HUDEP-2 (cell line): ENCODE measurements at regions not wholly inside any gene's neighbourhood (a gene's known extent, or its start where the extent isn't known, plus 50 kb on each side); places are given as distances from the start of the nearest gene placed in this dataset.
"Not testable (repeated sequence)": the region's sequence is repeated elsewhere in the genome, so short reads cannot be mapped to it uniquely, and the experiment has no call there.

Source experiments
- DNase-seq, 76 experiments: peaks; one replicate each; lab custom pipeline; 2025; ENCODE audit not compliant: unreplicated experiment in 76 of 76; lab: John Stamatoyannopoulos, UW

DNA sequence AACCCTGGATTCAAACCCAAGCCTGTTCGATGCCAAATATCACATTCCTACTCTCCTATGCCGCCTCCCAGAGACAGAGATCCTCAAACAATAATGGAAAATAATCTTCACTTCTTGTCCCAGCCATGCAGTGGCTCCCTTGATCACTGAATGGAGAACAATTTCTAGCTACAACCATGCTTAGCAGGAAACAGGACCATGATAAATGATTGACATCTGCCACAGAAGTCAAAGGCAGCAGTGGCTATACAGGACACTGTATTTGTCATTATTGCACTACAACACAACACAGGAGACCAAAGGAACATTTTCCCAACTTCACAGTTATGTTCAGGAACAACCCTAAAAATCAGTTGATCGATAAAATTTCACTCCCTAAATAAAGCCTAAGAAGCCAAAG, 243.3 kb upstream of the SLC7A11 start:
- DNase-seq: no peak

DNA sequence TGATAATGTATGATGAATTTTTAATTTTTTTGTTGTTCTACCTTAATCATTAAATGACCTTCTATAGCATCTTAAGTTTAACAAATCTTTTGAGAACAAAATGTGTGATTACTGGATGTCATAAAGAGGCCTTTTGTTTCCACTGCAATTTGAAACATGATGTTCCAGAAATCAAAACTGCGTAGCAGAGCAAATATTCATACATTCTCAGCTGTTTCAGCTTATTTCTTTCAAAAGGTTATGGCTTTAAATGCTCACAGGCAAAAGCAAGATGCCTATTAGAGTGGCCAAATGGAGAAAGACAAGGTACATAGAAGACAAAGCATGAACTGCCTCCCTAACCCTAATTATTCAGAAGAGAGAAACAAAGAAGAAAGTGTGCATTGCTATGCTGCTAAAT, 233.0 kb upstream of the SLC7A11 start:
- no peak for DNase-seq

DNA sequence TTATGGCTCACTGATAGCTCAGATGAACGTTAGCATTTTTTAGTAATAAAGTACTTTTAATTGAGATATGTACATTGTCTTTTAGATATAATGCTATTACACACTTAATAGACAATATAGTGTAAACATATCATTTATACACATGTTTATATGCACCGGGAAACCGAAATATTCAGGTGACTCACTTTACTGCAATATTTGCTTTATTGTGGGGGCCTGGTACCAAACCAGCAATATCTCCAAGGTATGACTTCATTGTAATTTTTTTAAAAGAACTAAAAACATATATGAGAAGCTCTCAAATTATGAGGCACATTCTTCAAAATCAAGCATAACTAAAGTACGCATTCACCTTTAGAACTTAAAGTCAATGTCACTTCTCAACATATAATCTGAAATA, 231.2 kb upstream of the SLC7A11 start:
- no peak for DNase-seq

DNA sequence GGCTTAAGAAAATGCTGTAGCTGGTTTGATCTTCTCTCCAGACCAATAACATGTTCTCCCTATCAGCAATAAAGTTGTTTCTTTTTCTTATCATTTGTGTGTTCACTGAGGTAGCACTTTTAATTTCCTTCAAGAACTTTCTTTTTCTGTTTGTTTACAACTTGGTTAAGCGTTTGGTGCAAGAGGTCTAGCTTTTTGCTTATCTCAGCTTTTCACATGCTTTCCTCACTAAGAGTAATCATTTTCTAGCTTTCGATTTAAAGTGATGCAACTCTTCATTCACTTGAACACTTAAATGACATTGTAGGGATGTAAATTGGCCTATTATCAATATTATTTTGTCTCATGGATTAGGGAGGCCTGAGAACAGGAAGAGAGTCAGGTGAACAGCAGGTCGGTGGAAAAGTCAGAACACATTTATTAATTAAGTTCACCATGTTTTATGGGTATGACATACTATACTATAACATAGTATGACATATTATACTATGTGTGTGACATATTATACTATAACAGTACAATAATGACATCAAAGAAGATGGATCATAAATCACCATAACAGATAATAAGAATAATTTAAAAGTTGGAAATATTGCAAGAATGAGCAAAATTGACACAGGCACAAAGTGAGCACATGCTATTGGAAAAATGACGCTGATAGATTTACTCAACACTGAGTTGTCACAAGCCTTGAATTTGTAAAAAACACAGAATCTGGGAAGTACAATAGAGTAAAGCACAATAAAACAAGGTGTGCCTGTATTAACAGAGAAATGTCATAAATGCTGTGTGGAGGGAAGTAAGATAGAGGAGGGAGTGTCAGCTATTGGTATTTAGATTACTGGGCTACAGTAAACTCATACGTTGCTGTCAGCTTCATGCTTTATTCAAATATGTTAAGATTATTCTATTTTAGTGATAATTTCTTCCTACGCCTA, 218.6 kb upstream of the SLC7A11 start:
- no peak for DNase-seq

DNA sequence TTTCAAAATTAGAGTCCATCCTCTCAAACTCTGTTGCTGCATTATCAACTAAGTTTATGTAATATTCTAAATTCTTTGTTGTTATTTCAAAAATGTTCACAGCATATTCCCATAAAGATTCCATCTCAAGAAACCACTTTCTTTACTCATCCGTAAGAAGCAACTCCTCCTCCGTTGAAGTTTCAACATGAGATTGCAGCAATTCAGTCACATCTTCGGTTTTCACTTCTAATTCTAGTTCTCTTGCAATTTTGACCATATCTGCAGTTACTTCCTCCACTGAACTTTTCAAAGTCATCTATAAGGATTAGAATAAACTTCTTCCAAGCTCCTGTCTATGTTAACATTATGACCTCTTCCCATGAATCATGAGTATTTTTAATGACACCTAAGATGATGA, 216.6 kb upstream of the SLC7A11 start:
- DNase-seq: no peak

DNA sequence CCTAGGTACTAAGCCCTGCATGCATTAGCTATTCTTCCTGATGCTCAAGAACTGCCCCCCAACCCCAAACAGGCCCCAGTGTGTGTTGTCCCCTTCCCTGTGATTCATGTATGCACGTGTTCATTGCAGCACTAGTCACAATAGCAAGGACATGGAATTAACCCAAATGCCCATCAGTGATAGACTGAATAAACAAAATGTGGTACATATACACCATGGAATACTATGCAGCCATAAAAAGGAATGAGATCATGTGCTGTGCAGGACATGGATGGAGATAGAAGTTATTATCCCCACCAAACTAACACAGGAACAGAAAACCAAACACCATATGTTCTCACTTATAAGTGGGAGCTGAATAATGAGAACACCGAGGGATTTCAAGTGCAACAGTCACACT, 214.2 kb upstream of the SLC7A11 start:
- not testable (repeated sequence) for DNase-seq

DNA sequence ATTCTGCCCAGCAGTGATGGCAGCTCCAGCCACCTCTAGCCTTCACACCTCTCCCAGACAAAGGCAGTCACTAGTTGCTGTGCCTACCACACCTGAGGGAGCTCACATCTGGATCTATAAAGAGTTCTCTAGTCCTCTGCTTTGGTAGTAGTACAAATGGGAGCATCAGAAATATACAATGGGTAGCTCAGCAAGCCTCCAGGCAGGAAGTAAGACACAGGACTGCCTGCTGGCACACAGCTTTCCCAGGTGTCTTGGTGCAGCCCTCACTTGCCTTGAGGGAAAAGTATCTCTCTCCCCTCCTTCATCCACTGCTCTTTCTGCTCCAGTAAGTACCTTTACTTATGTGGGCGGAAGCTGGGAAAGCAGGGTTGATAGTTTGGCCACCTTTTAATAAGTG, 212.9 kb upstream of the SLC7A11 start:
- no peak for DNase-seq

DNA sequence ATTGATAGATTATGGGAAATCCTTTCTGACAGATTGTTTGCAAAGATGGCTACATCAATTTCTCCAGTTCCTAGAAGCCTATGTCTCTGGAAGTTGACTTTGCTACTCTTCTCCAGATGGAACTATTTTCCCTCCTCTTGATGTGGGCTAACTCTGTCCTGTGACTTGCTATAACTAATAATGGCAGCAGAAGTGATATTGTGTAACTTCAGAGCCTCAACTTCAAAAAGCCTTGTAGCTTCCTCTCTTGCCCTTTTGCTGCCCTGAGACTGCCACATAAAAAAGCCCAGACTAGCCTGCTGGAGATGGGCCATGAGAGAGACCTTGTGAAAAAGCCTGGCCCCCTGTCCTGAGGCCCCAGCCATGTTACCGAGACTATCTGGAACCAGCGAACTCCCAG, 210.7 kb upstream of the SLC7A11 start:
- DNase-seq: no peak

DNA sequence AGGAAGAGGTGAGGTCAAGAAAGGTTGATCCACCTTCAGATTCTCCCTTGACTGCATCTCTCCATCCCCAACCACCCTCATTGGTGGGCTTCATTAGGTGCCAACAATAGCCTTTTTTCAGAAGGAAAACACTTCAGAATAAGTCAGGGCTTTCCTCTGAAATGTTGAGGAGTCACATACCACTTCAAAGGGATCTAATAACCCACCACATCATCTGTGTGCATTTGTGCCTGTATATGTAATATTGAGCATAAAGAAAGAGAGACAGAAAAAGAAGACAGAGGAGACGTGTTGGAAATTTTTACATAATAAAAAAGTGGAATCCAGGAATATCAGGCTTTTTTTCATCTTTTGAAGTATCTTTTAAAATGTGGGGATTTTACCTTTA, 209.1 kb upstream of the SLC7A11 start:
- no peak for DNase-seq

DNA sequence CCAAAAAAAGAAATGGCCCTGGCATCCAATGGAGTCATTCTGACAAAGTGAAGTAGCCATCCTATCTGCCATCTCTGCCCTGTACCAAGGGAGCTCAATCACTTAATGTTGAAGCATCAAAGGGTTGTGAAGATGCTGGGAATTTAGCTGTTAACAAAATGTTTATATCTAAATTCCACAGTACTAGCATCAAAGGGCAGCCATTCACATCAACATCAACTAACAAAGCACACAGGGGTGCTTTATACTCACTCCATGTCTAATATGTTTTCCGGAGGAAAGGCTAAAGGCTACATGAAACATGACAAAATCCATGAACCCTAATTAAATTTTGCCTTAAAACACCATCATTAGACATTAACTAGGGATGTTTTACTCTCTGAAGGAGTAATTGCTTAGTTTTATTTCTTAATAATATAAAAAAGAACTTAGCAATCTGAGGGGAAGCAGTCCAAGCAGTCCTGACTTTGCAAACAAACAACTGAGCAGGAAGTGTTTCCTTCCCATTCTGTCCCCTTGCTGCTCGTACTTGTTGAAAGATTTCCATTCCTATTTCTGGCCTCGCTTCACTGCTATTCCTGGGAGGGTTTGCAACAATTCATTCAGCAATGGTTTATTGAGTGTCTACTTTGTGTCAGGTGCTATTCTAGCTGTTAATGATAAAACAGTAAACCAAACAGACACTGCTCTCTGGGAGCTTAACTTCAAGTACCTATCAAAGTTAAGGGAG, 208.6 kb upstream of the SLC7A11 start:
- DNase-seq: no peak

DNA sequence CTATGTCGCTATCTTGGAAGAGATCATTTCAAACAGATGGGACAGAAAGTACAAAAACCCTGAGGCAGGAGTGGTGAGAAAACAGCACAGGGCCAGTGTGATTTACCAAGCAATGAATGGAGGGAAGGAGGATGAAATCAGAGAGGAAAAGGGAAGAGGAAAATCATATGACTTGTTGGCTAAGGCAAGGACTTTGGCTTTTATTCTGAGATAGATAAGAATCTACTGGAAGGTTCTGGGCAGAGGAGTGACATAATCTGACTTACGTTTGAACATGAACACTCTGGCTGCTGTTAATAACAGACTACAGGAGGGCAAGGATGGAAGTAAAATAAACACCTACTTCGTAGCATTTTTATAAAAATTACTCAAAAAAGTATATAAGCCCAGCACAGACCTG, 207.8 kb upstream of the SLC7A11 start:
- DNase-seq: no peak

DNA sequence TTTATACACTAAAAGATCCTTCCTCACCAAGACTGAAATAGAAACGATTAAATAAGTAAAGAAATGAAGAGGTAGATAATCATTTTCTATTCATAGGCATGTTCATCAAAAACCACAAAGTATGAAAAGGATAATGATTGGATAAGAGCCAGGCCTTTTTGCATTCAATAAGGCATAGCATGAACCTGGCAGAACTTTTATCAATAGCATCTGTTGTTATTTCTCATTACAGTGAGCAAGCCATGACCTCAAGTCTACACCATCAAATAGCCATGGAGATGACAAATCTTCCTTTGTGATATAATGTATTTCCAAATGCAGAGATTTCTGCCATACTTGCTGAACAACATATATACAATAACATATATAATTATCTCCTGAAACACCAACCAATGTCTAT, 206.0 kb upstream of the SLC7A11 start:
- DNase-seq: no peak

DNA sequence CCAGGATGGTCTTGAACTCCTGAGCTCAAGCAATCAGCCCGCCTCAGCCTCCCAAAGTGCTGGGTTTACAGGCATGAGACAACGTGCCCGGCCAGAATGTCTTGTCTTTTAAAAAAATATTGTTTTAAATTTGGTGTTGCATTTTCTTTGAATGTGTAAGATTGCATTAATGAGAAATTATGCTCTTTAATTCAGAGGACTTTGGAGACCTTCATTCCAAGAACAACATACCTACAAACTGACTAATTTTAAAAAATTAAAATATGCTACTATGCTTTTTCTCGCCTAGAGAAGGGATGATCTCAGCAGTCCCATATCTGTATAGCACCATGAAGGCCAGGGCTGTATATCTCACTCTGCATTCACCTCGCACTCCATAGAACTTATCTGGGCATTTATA, 204.3 kb upstream of the SLC7A11 start:
- DNase-seq: no peak

DNA sequence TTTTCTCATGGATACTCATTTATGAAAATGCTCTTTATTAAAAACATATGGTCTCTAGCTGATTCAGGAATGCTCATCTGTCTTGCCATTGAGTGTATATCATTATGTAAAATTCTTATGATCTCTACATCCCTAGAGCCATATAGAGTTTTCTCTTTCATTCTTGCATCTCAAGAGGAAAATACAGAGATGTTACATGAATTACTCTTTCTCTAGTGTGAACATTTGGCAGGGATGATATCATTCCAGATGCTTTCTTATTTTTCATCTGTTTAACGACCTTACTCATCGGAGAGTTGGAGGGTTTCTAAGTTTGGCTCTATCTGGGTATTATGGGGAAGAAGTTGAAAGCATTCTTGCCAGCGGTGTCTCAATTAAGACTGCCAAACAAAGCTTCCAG, 202.9 kb upstream of the SLC7A11 start:
- no peak for DNase-seq

DNA sequence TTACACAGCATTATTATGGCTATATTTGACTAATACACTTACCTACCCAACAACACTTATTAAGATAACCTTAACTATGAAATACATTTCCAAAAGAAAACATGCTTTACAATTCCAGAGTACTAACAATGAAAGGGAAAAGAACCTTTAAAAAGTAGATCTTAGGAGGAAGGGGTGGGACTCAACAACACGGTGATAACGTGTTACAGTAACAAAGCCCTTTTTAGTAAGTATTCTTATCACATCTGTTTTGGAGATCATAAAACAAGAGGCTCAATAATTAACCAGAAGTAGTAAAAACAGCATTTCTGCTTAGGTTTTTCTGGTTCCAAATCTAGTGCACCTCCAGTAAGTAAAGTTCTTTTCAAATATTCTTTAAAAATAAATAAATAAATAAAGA, 202.1 kb upstream of the SLC7A11 start:
- no peak for DNase-seq

DNA sequence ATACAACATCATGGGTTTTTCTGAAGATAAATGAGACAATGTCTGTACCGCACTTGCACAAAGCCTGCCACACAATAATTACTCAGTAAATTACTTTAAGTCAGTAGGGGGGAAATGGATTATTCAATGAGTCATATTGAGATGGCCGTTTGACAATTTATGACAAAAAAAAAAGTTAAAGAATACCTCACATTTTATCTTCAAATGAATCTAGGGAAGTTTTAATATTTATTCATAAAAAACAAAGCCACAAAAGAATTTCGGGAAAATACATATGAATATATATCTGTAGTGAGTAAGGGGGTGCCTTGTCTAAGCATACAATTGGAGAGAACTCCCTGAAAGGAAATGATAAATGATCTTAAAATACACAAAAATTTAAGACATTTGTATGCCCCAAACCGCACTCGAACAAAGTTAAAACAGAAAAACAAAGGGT, 197.0 kb upstream of the SLC7A11 start:
- DNase-seq: no peak

DNA sequence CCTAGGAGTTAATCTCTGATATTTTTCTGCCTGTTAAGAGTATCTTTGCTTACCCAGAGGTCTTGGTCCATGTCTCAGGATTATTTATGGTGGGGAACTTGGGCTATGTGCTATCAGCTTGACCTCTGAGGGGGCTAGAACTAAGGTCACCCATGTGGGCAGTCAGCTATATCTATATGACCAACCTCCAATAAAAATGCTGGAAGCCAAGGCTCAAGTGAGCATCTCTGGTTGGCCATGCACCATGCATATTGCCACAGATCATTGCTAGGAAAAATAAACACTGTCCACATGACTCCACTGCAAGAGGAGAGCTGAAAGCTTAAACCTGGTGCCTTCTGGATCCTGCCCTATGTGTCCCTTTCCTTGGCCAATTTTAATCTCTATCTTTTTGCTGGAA, 196.5 kb upstream of the SLC7A11 start:
- no peak for DNase-seq

DNA sequence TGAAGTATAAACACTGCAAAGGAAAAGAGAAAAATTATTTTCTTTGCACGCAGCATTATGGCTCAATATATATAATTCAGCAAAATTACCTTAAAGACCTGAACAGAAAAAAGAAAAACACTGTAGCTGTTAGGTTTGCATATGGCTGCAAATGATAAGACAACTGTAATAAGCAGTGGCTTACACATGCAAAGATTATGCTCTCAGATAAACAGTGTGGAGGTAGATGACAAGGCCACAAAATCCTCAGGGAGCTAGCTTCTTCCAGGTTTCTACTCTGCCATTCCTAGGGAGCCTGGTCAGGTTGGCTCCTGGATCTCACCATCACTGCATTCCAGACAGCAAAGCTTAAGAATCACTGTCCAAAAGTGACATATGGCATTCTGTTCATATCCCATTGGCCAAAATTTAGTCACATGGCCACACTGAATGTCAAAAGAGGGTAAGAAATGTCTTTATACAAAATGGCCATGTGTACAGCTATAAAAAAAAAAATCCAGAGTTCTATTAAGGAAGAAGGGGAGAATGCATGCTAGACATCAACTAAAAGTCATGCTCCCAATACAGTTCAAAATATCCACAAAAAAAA, 195.2 kb upstream of the SLC7A11 start:
- DNase-seq: peak in 4 of 76 experiments; percentile 0 to 28 (median 4)

DNA sequence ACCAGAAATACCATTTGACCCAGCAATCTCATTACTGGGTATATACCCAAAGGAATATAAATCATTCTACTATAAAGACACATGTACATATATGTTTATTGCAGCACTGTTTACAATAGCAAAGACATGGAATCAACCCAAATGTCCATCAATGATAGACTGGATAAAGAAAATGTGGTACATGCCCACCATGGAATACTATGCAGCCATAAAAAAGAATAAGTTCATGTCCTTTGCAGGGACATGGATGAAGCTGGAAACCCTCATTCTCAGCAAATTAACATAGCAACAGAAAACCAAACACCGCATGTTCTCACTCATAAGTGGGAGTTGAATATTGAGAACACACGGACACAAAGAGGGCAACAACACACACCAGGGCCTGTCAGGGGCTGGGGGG, 193.6 kb upstream of the SLC7A11 start:
- DNase-seq: not testable (repeated sequence)

DNA sequence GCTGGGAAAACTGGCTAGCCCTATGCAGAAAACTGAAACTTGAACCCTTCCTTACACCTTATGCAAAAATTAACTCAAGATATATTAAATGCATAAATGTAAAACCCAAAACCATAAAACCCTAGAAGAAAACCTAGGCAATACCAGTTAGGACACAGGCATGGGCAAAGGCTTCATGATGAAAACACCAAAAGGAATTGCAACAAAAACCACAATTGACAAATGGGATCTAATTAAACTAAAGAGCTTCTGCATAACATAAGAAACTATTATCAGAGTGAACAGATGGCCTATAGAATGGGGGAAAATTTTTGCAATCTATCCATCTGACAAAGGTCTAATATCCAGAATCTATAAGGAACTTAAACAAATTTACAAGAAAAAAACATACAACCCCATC, 192.9 kb upstream of the SLC7A11 start:
- DNase-seq: not testable (repeated sequence)

DNA sequence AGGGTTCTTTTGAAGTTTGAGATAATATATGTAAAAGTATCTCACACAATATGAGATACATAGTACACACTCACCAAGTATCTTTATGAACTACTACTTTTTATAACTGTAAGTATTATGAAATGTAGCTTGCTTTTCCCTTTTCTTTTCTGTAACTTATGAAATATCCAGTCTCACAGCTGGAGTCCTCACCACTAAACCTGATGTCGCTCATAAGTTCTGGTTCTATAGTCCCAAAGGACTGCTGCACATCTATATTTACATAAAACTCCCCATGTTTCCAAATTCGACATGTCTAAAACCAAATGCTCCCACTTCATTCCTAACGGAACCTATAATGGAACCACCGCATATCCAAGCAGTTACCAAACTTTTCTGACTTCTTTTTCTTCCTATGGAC, 186.5 kb upstream of the SLC7A11 start:
- DNase-seq: no peak

DNA sequence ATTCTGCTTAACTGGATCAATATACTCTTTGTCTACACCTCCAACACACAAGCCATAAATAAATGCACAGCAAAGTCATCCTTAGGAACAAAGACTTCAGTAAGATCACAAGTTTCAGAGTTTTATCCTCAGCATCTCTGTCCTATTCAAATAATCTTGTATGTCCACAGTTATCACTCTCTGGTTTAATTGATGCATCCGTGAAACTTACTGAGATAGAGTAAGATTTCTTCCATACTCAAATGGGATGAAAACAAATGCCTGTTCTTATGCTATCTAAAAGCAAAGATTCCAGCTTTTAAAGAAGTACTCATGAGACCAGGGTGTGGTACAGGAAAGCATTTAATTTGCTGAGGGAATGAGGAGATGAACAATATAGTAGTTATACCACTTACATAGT, 184.6 kb upstream of the SLC7A11 start:
- no peak for DNase-seq
